DMS114 treated with DMSO at 0.1 percent for 48 hours (cell line): ENCODE measurements at regions not wholly inside any gene's neighbourhood (a gene's known extent, or its start where the extent isn't known, plus 50 kb on each side); places are given as distances from the start of the nearest gene placed in this dataset.
"Not testable (repeated sequence)": the region's sequence is repeated elsewhere in the genome, so short reads cannot be mapped to it uniquely, and the experiment has no call there.

Experiments used
- DNase-seq: peaks from one replicate; lab custom pipeline; 2025; ENCODE audit not compliant: unreplicated experiment; lab: John Stamatoyannopoulos, UW

GRCh38 chr13:56558698-56559320 is 581.9 kb upstream of the PRR20A start:
- no peak for DNase-seq

- DNase-seq: peak; percentile 2
Measured at GRCh38 chr13:56561327-56561726, 579.4 kb upstream of the PRR20A start.

GRCh38 chr13:56563663-56564062 is 577.1 kb upstream of the PRR20A start:
- DNase-seq: no peak

GRCh38 chr13:56586976-56587375 is 553.7 kb upstream of the PRR20A start:
- DNase-seq: no peak

- no peak for DNase-seq
Measured at GRCh38 chr13:56615572-56615971, 525.1 kb upstream of the PRR20A start.

GRCh38 chr13:56622840-56623239 is 517.9 kb upstream of the PRR20A start:
- no peak for DNase-seq

- DNase-seq: not testable (repeated sequence)
Measured at GRCh38 chr13:56628886-56629285, 511.8 kb upstream of the PRR20A start.

GRCh38 chr13:56631060-56631459 is 509.7 kb upstream of the PRR20A start:
- DNase-seq: not testable (repeated sequence)

GRCh38 chr13:56653043-56653442 is 487.7 kb upstream of the PRR20A start:
- DNase-seq: no peak

GRCh38 chr13:56659041-56659471 is 481.7 kb upstream of the PRR20A start:
- DNase-seq: no peak

GRCh38 chr13:56670563-56670962 is 470.2 kb upstream of the PRR20A start:
- no peak for DNase-seq

GRCh38 chr13:56681404-56681803 is 459.3 kb upstream of the PRR20A start:
- no peak for DNase-seq

- no peak for DNase-seq
Measured at GRCh38 chr13:56687131-56687530, 453.6 kb upstream of the PRR20A start.

GRCh38 chr13:56697011-56697410 is 443.7 kb upstream of the PRR20A start:
- no peak for DNase-seq

GRCh38 chr13:56700324-56700723 is 440.4 kb upstream of the PRR20A start:
- DNase-seq: no peak

- no peak for DNase-seq
Measured at GRCh38 chr13:56706485-56706884, 434.2 kb upstream of the PRR20A start.

- no peak for DNase-seq
Measured at GRCh38 chr13:56713656-56714055, 427.1 kb upstream of the PRR20A start.

- DNase-seq: no peak
Measured at GRCh38 chr13:56718791-56719190, 421.9 kb upstream of the PRR20A start.

- DNase-seq: no peak
Measured at GRCh38 chr13:56720841-56721240, 419.9 kb upstream of the PRR20A start.

- no peak for DNase-seq
Measured at GRCh38 chr13:56735537-56735942, 405.2 kb upstream of the PRR20A start.

GRCh38 chr13:56736966-56737365 is 403.8 kb upstream of the PRR20A start:
- no peak for DNase-seq

GRCh38 chr13:56752636-56753035 is 388.1 kb upstream of the PRR20A start:
- no peak for DNase-seq

GRCh38 chr13:56755181-56755935 is 385.4 kb upstream of the PRR20A start:
- DNase-seq: no peak
